Activated CD4-positive, alpha-beta T cell treated with anti-CD3 and anti-CD28 coated beads, Interleukin-2, Interleukin-4, amounts not matched to agents 100 ng/mL and 50 ng/mL, durations not matched to agents 16 hours and 8 hours (primary cell): ENCODE measurements at regions not wholly inside any gene's neighbourhood (a gene's known extent, or its start where the extent isn't known, plus 50 kb on each side); places are given as distances from the start of the nearest gene placed in this dataset.
"Not testable (repeated sequence)": the region's sequence is repeated elsewhere in the genome, so short reads cannot be mapped to it uniquely, and the experiment has no call there.

ENCODE experiments used
- DNase-seq: peaks from one replicate; pipeline ENCODE4 v3.0.0-alpha.2; 2020; ENCODE audit warnings: low spot score

GRCh38 chr19:34034318-34034846 is 137.9 kb upstream of the LSM14A start:
- DNase-seq = no peak

GRCh38 chr19:34041925-34042521 is 130.3 kb upstream of the LSM14A start:
- peak; percentile 73 for DNase-seq

GRCh38 chr19:34044021-34044420 is 128.3 kb upstream of the LSM14A start:
- DNase-seq = no peak

DNA sequence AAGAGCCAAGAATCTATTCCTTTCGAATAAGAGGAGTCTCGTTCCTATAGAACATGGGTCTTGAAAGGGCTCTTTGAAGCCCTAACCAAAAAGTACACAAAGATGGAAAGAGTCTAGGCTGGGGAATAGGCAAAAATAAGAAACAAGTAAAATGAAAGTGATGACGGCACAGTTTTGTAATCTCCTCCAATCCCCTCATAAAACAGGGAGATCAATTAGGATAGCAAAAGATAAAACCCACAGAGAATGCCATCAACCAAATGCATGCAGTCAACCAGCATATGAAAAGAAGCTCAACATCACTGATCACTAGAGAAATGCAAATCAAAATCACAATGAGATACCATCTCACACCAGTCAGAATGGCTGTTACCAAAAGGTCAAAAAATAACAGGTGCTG is 122.4 kb upstream of the LSM14A start:
- DNase-seq = no peak

- not testable (repeated sequence) for DNase-seq
These were observed 121.9 kb upstream of the LSM14A start for GRCh38 chr19:34050430-34050829.

- DNase-seq = no peak
These were observed 121.0 kb upstream of the LSM14A start for GRCh38 chr19:34051255-34051654.

- no peak for DNase-seq
These were observed 115.1 kb upstream of the LSM14A start for GRCh38 chr19:34057155-34057554.

GRCh38 chr19:34066007-34066643 is 106.2 kb upstream of the LSM14A start:
- no peak for DNase-seq

DNA sequence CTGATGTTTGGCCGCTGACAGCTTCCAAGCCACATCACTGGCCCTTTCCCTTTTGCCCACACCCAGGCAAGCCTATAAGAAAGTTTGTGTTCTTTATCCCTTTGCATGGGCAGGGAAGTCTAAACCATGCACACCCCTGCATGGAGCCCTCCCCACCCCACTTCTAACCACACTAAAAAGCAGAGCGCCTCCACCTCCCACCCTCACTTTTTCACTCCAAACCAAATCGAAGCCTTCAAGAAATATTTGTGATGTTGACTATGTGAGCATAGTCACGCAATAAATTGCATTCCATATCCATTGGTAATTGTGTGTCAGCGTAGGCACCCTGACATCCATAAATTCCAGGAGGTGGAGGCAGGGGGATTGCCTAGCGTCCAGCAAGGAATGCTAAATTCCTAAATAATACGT is 104.4 kb upstream of the LSM14A start:
- no peak for DNase-seq

- DNase-seq = no peak
These were observed 96.6 kb upstream of the LSM14A start for GRCh38 chr19:34075661-34076091.

- DNase-seq = no peak
These were observed 89.8 kb upstream of the LSM14A start for GRCh38 chr19:34082289-34083077.

DNA sequence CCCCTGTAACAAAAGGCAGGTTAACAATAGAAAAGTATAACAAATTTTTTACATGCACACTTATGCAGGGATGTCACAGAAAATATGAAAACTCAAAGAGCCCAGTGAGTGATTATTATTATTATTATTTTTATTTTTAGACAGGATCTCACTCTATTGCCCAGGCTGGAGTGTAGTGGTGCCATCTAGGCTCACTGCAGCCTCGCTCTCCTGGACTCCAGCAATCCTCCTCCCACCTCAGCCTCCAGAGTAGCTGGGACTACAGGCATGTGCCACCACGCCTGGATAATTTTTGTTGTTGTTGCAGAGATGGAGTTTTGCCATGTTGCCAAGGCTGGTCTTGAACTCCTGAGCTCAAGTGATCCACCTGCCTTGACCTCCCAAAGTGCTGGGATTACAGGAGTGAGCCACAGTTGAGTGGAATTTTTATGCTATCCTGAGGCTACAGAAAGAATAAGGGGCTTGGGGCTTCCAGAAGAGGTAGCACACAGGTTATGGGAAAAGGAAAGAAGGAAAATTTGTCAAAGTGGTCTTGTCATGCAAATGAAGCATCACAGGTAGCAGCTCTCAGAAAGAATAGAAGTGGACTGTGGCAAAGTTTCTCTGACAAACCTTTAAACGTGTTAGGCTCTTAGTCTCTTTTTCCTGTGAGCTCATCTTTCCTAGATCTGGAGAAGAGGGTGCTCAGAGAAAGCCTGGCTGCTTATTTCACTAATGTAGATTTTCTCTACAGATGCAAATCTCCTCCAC is 87.7 kb upstream of the LSM14A start:
- no peak for DNase-seq

GRCh38 chr19:34085336-34085735 is 87.0 kb upstream of the LSM14A start:
- DNase-seq = no peak

DNA sequence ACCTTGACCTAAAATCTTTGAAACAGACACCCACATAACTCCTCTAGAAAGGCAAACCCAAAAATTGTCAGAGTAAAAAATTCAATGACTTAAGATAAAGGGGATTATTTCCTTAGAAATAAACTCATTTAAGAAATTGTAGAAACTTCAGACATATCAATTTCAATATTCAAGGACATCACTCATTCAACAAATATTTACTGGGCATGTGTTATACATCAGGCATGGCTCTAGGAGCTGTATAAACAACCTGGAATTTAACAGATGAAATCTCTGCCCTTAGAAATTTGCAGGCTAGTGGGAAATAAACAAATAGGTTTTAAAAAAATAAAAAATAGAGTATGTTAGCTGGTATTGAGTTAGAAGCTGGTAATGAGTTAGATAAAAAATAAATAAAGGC is 84.0 kb upstream of the LSM14A start:
- DNase-seq = no peak

DNA sequence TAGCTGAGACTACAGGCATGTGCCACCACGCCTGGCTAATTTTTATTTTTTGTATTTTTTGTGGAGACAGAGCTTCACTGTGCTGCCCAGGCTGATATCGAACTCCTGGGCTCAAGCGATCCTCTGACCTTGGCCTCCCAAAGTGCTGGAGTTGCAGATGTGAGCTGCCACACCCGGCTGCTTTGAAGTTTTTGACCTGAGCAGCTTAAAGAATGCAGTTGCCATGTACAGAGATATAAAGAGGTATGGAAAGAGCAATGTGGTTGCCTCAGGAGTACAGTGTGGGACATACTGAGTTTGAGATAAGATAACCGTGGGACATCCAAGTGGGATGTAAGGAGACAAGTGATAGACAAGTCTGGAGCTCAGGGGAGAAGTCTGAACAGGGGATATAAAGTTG is 82.7 kb upstream of the LSM14A start:
- no peak for DNase-seq

DNA sequence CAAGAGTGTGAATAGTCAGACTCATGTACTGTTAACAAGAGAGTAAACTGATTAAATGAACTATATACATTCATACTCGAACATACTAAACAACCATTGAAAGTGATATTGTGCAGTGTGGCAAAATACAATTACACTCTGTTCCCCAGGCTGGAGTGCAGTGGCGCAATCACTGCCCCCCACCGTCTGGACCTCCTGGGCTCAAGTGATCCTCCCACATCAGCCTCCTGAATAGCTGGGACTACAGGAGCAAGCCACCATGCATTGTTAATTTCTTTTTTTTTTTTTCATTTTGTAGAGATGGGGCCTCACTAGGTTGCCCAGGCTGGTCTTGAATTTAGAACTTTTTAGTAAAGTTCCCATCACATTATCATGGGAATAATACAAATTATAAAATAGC is 77.3 kb upstream of the LSM14A start:
- no peak for DNase-seq

GRCh38 chr19:34095411-34095810 is 76.9 kb upstream of the LSM14A start:
- DNase-seq = not testable (repeated sequence)

DNA sequence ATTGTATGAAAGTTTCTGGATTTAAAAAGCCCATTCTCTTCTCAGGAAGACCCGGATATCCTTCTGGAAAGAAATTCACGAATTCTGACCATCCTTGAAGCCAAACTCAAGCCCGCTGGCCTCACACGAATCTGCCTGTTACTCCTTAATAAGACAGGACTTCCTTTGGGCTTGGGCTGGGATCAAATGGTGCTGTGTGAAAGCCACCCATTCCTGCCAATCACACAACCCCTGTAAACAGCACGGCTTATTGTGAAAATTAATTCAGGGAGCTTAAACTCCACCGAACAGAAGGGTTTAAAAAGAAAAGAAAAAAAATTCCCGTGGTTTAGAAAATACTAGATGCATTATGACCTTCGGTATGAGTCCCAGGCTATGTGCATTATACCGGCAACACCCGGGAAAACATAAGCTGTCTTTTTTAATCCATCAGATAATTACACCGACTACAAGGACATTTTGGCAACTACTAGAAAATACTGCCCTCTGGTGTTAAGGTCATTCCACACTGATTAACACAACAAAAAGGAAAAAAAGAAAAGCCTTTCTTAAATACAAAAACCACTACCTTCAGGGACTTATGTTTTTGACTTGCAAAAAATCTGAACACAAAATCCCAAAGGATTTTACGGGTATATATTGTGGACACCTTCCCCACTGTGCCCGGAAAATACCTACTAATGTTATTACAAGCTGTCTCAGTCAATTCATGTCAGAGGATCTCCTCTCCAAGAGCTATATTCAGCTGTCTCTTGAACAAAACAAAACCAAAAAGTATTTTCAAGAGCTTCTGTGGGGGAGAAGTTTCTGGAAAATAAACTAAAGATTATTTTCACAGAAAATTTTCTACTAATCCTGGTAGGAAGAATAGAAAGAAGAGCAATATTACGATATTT is 76.0 kb upstream of the LSM14A start:
- DNase-seq = peak; percentile 43

DNA sequence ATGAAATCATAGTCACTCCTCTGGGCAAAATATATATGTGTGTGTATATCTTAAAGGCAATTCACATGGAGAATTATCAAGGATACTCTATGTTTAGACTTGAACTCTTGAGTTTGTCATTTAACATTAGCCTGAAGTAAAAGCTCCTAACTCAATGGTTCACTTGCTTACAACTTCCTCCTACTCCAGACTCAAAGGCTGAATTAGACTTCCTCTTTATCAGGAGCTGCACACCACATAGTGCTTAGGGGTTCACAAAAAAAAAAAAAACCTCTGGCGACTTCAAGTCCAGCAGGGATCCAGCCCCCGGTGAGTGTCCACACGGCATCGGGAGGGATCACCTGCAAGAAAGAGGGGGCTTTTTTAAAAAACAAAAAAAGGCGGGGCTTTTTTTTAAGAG is 68.2 kb upstream of the LSM14A start:
- no peak for DNase-seq

DNA sequence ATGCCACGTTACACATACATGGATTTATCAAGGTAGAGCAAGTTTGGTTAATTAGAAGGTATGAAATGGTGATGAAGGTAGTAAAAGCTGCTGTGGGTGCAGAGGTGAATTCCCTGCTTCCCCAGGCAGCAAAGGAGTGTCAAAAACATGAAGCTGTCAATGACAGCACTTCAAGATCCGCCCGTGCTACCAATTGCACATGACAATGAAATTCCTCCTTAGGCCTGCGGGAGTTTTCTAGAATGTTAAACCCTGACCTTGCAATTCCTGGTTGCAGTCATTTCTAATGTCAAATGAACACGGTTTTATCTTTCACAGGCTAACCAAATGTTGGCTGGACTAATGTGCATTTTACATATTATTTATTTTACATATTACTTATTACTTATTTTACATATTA is 67.7 kb upstream of the LSM14A start:
- no peak for DNase-seq

DNA sequence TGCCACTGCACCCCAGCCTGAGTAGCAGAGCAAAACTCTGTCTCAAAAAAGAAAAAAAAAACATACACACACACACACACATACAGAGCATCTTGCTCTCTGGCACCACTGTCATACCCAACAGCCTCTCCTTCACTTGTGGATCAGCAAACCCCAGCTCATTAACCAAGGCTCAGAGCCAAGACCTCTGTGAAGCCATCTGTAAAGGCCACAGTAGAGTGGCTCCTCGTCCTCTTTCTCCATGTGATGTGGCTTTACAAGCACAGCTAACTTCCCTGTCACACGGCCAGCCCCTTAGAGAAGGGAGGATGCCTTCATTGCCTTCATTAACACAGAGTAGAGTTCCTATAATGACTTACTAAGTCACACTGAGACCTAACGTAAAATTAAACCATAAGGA is 62.7 kb upstream of the LSM14A start:
- no peak for DNase-seq
